OCI-LY3 (cell line): ENCODE measurements at regions not wholly inside any gene's neighbourhood (a gene's known extent, or its start where the extent isn't known, plus 50 kb on each side); places are given as distances from the start of the nearest gene placed in this dataset.

ENCODE experiments used
- H2AFZ ChIP-seq: fragments of 200-600, 300-600 bp; shearing (Covaris generic); 2 replicates; pipeline ENCODE4 v1.6.0; 2014; ENCODE audit warnings: antibody characterized with exemption, low read depth, low read length
- H3K27ac ChIP-seq: fragments of 200-600, 300-600 bp; sonication (generic); 2 replicates; pipeline ENCODE4 v1.5.1; 2014; ENCODE audit warnings: mild to moderate bottlenecking, low read length, moderate library complexity, mixed read lengths
- H3K27me3 ChIP-seq: fragments of 200-600, 300-600 bp; sonication (generic); 2 replicates; pipeline ENCODE4 v1.6.1; 2014; ENCODE audit warnings: low read depth, low read length, mixed read lengths
- H3K36me3 ChIP-seq: fragments of 200-600, 300-600 bp; sonication (generic); replicated peaks from 2 replicates; pipeline ENCODE3; 2014; ENCODE audit warnings: low read depth, low read length, mixed read lengths
- H3K4me1 ChIP-seq: fragments of 300-600, 200-600 bp; sonication (generic); 2 replicates; pipeline ENCODE4 v1.6.1; 2014; ENCODE audit warnings: low read length, mixed read lengths
- H3K4me2 ChIP-seq: fragments of 200-600, 300-600 bp; sonication (generic); 2 replicates; pipeline ENCODE4 v1.6.1; 2014; ENCODE audit warnings: low read length, mixed read lengths
- H3K4me3 ChIP-seq: fragments of 300-600, 200-600 bp; sonication (generic); 2 replicates; pipeline ENCODE4 v1.5.1; 2014; ENCODE audit warnings: antibody characterized with exemption, mild to moderate bottlenecking, low read length, moderate library complexity
- H3K79me2 ChIP-seq: fragments of 300-600, 200-600 bp; shearing (Covaris generic); 2 replicates; pipeline ENCODE4 v1.6.1; 2014; ENCODE audit warnings: mild to moderate bottlenecking, low read length, mixed read lengths
- H3K9ac ChIP-seq: fragments of 300-600, 200-600 bp; shearing (Covaris generic); 2 replicates; pipeline ENCODE4 v1.6.0; 2014; ENCODE audit warnings: mild to moderate bottlenecking, low read length, moderate library complexity
- H3K9me3 ChIP-seq: fragments of 200-600, 300-600 bp; shearing (Covaris generic); 2 replicates; pipeline ENCODE4 v1.6.1; 2014; ENCODE audit warnings: low read length, mixed read lengths; ENCODE audit not compliant: insufficient read depth
- H4K20me1 ChIP-seq: fragments of 200-600, 300-600 bp; sonication (generic); 2 replicates; pipeline ENCODE4 v1.6.1; 2016; ENCODE audit warnings: low read length, mixed read lengths; ENCODE audit not compliant: insufficient read depth
- CTCF ChIP-seq: fragments of 200-600, 300-600 bp; sonication (generic); IDR thresholded peaks from 2 replicates; pipeline ENCODE4 v1.5.1; 2014; ENCODE audit warnings: antibody characterized with exemption, low read length, low read depth
- EZH2phosphoT487 ChIP-seq: fragments of 200-600 bp; shearing (Covaris generic); IDR thresholded peaks from 2 replicates; pipeline ENCODE4 v1.6.1; 2018; ENCODE audit warnings: antibody characterized with exemption, mixed run types, low read depth

- Histone ChIP-seq H3K36me3 (no peaks in the 10 kb centered on the region), H3K27ac (no peak overlapping the region), H4K20me1 (no peaks in the 10 kb centered on the region), H3K4me1 (peaks cover 42% of the 10 kb centered on the region), H3K4me2 (no peak overlapping the region), H3K4me3 (no peak overlapping the region), H2AFZ (no peak overlapping the region), H3K79me2 (no peaks in the 10 kb centered on the region), H3K9me3 (no peaks in the 10 kb centered on the region), H3K9ac (no peak overlapping the region), H3K27me3 (no peaks in the 10 kb centered on the region)
- TF ChIP-seq EZH2phosphoT487 (no peak), CTCF (peak; percentile 30)
Observed at GRCh38 chr5:74394916-74395880, 245.3 kb downstream of the ENC1 start.

- no peaks in the 10 kb centered on the region for H3K9me3 ChIP-seq
- H3K4me2 ChIP-seq, result no peak overlapping the region
- H3K79me2 ChIP-seq, result no peaks in the 10 kb centered on the region
- H3K27me3 ChIP-seq, result no peaks in the 10 kb centered on the region
- no peaks in the 10 kb centered on the region for H3K36me3 ChIP-seq
- H3K9ac ChIP-seq, result no peak overlapping the region
- H3K4me1 ChIP-seq, result peaks cover 42% of the 10 kb centered on the region
- no peak overlapping the region for H3K27ac ChIP-seq
- H3K4me3 ChIP-seq, result no peak overlapping the region
- no peak for TF ChIP-seq EZH2phosphoT487
- TF ChIP-seq CTCF, result peak; percentile 36; the same call in 1 of the 2 replicates
- H4K20me1 ChIP-seq, result no peaks in the 10 kb centered on the region
- H2AFZ ChIP-seq, result no peak overlapping the region
Observed at GRCh38 chr5:74394528-74394915, 246.0 kb downstream of the ENC1 start.

GRCh38 chr5:74393943-74394342, 246.6 kb downstream of the ENC1 start:
- Histone ChIP-seq H3K4me3 (no peak overlapping the region), H3K36me3 (no peaks in the 10 kb centered on the region), H3K79me2 (no peaks in the 10 kb centered on the region), H4K20me1 (no peaks in the 10 kb centered on the region), H3K4me2 (no peak overlapping the region), H3K27ac (no peak overlapping the region), H3K4me1 (peaks cover 42% of the 10 kb centered on the region), H2AFZ (no peak overlapping the region), H3K9me3 (no peaks in the 10 kb centered on the region), H3K9ac (no peak overlapping the region), H3K27me3 (no peaks in the 10 kb centered on the region)
- TF ChIP-seq EZH2phosphoT487 (no peak), CTCF (no peak)

- Histone ChIP-seq H4K20me1 (no peaks in the 10 kb centered on the region), H3K27me3 (no peaks in the 10 kb centered on the region), H2AFZ (no peak overlapping the region), H3K4me2 (no peak overlapping the region), H3K79me2 (no peaks in the 10 kb centered on the region), H3K36me3 (no peaks in the 10 kb centered on the region), H3K4me3 (no peak overlapping the region), H3K9ac (no peak overlapping the region), H3K4me1 (peaks cover 42% of the 10 kb centered on the region), H3K27ac (no peak overlapping the region), H3K9me3 (no peaks in the 10 kb centered on the region)
- no peak for TF ChIP-seq CTCF
- no peak for TF ChIP-seq EZH2phosphoT487
Observed at GRCh38 chr5:74392711-74393351, 247.7 kb downstream of the ENC1 start.
